ENCODE measurements at regions not wholly inside any gene's neighbourhood (a gene's known extent, or its start where the extent isn't known, plus 50 kb on each side); places are given as distances from the start of the nearest gene placed in this dataset.

DNA sequence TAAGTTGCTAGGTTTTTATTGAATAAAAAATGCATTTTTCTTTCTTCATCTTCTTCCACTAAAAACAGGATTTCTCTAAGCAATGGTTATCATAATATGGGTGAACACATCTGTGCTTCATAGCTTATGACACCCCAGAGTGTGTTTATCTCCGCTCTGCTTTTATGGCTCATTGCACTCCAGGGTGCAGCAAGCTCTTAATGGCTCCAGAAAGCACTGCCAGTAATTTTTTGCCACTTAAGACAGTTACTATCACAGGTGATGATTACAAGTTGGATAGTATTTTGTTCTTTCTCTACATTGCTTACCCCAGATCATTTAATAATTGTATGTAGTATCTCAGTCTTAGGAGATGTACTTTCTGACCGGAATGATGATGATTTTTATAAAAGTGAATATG, 239.3 kb upstream of the CDH20 start:
- no peak for DNase-seq

DNA sequence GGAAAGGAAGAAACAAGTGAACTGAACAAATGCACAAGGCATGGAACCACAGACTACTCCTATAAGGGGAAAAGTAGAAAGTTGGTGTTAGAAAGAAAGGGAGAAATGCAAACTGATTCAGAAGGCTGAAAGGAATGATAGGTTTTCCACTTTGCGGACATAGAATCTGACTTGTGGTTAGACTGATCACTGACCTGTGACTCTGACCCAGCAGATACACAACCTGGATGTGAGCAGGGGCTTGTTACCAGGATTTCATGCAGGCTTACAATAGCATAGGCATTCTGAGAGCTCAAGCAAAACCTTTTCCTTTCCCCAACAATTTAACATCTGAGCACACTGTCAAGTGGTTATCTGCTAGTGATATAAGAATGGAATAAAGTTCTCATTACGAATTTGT, 237.0 kb upstream of the CDH20 start:
- no peak for DNase-seq

DNA sequence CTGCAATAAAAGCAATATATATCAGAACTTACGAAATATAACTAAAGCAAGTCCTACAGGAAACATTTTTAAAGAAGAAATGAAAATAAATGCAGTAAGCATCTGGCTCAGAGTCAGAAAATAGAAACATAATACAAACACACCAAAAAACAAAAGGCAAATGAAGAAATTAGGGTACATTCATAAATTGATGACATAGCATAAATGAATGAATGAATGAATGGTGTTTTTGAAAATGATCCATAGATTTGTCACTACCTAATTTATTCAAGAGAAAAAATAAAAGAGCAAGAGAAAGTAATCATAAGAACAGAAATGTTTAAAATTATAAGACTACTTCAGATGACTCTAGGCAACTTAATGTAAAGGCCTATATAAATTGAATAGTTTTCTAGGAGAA, 226.1 kb upstream of the CDH20 start:
- DNase-seq = no peak

DNA sequence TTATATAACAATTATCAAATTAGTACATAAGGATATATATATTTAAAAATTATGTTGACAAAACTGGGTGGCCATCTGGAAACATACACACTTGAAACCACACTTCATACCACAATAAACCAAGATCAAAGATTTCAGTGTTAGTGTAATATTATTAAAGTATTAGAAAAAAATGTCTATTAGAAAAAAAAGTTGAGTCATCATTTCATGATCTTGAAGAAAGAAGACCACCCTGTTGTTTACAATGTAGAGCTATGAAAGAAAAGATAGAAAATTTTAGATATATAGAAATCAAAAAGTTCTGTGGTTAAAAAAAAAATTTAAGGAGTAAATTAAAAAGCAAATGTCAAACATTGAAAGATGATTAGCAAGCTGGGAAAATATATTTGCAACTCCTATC, 224.5 kb upstream of the CDH20 start:
- DNase-seq = no peak

- DNase-seq = no peak
These were observed 209.9 kb upstream of the CDH20 start for GRCh38 chr18:61123309-61123708.

DNA sequence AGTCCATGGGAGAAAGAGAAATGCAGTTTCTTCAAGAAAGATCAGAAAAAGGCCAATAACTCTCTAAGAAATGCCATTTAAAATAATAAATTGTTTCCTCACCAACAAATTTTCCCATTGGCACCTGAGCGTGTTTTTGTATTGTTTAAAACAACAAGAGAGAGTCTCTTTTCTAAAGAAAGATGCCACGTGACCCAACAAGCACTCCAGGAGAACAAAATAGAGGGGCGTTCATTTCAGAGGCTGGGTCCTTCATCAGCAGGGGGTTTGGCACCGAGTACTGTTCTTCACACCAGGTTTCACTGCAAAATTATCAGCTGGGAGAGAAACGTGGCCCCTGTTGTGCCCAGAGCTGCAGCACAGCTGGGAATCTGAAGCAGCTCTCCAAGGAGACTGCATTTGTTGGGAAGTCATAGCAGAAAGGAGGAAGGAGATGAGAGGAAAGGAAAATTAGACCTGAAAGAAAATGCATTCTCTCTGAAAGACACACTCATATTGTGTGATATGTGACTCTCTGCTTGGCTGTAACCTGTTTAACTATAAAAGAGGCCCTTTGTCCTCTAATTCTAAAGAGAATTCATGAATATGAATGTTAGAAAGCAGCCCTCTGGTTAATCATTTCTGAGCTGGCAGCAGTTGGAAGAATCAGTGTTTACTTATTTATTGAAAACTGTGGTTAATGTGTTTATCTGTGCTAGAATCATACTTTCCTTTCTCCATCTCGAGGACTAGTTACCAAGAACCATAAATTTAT, 205.3 kb upstream of the CDH20 start:
- DNase-seq = no peak

DNA sequence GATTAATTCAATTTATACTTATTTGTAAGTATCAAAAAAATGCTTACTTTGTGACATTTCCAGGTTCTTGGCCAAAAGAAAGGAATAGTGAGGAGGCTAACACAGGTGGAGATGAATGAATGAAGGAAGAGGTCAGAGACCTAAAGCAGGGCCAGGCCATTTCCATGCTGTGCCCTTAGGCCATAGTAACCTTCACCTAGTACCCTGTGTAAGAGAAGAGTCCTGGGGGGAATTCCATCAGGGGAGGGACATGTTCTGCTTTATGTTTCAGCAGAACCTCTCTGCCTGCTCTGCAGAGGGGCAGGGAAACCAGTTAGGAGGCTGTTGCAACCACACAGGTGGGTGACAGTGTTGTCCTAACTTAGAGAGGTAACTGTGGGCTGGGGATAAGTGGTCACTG, 204.2 kb upstream of the CDH20 start:
- DNase-seq = no peak

- no peak for DNase-seq
These were observed 201.2 kb upstream of the CDH20 start for GRCh38 chr18:61132031-61132430.

GRCh38 chr18:61133783-61134182, 199.4 kb upstream of the CDH20 start:
- no peak for DNase-seq

- DNase-seq = no peak
These were observed 196.4 kb upstream of the CDH20 start for GRCh38 chr18:61136711-61137251.

GRCh38 chr18:61141691-61142090, 191.5 kb upstream of the CDH20 start:
- DNase-seq = no peak

GRCh38 chr18:61148322-61148721, 184.9 kb upstream of the CDH20 start:
- DNase-seq = no peak

GRCh38 chr18:61149786-61150185, 183.4 kb upstream of the CDH20 start:
- DNase-seq = no peak

DNA sequence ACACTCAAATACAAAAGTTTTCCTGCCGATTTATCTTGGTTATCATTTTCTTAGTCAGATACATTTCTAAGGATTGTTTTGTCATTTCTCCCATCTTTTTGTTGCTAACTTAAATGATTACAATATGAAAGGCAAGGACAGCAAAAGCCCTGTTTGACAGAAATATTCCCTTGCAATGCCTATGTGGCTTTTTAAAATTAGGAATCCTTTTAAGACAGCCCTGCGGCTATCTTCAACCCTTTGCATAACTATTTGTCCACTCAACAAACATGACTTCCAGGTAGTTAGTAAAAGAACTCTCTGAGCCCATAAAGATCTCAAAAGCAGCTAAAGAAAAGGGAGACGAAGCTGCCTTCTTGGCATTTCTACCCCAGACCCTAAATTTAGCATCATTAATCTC, 179.7 kb upstream of the CDH20 start:
- no peak for DNase-seq

DNA sequence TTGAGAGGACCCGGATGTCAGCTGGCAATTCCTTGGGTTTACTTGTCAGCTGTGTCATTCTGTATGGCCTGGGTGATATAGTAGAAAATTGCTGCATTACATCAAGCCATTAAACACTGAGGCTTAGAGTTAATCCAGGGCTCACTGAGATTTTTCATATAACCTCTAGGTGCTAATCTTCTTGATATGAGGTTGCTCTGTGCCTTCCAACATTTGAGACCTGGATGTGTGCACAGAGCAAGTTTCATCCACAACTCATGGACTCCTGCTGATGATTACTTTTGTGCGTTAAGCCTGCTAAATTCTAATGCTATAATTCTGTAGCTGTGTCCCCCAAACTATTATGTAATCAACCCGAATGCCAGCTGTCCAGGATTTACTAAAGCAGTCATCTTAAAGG, 178.4 kb upstream of the CDH20 start:
- DNase-seq = no peak

DNA sequence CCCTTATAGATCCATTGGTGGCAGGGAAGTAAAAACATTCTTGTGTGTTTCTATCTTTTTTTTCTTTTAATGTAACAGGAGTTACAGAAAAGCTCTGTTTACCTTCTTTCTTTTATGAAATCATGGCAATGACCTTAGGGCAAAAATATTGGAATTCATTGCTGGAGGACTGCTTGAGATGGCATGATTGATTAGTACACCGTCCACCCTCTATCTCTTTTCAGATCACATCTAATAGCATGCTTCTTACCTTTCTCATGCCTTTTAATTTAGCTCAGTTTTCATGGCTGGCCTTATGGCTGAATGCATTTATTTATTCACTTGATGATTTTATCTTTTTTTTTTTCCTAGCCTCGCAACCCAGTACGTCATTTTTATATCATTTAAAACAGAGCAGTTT, 177.6 kb upstream of the CDH20 start:
- DNase-seq = no peak

DNA sequence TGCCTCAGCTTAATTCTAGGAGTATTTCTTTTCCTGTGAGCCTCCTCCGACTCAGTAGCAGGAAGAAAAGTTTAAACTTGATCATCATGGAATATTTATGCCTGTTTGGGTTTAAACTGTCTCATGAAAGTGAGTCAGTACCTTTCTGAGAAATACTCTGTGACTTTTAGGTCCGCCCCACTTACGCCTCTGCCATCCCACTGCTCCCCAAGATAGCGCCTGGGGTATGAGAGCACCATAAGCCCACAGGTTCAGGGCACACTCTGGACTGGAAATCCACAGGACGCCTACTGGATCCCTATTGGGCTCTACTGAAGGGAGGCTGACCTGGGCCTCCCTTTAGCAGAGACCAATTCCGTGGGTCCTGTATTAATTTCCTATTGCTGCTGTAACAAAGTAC, 175.8 kb upstream of the CDH20 start:
- no peak for DNase-seq

DNA sequence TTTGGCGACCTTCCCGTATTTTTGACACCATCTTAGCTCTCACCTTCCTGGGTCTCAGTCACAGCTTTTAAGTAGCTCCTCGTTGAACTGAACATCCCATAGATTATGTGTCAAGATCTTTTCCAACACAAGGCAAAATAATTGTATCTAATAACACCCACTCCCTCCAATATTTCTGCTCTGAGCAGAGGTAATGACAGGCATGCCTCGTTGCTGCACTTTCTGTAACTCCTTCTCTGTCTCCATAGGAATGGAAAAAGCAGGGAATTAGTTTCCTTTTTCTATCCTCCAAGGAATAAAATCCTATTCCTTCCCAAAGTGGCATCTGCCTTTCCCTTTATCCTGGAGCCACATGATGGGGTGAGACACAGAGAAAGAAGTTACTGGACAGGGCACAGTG, 174.0 kb upstream of the CDH20 start:
- DNase-seq = no peak

DNA sequence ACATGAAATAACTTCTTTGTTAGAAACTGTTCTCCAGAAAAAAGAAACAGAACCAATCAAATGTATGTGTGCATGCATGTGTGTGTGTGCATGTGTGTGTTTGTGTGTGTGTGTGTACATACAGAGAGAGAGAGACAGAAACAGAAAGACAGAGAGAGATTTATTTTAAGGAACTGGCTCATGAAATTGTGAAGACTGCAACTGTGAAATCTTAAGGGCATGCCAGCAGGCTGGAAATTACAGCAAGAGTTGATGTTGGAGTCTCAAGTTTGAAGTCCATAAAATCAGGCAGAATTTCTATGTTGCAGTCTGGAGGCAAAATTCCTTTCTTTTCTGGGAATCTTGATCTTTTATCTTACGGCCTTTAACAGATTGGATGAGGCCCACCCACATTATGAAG, 168.9 kb upstream of the CDH20 start:
- no peak for DNase-seq

DNA sequence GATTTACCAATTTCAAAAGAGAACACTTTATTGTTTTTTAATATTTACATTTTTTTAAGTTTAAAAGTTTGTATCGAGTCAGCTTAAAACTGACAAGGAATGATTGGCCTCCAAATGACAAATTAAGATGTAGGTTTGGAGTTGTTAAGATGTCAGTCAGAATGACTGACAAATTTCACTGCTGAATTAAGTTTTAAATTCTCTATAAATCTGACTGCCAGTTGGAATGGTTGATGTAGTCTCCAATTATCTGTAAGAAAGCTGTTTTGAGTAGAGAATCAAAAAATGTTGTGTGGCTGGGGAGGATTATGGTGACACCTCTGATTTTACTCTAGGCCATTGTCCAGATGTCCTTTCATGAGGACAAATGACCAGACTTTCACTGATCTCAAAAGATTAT, 165.3 kb upstream of the CDH20 start:
- DNase-seq = no peak

DNA sequence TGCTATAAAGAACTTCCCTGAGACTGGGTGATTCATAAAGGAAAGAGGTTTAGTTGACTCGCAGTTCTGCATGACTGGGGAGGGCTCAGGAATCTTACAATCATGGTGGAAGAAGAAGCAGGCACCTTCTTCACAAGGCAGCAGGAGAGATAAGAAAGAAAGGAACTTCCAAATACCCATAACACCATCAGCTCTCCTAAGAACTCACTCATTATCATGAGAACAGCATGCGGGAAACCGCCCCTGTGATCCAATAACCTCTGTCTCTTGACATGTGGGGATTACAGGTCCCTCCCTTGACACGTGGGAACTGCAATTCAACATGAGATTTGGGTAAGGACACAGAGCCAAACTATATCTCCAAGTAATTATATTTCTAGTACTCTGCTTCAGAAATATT, 163.8 kb upstream of the CDH20 start:
- no peak for DNase-seq

DNA sequence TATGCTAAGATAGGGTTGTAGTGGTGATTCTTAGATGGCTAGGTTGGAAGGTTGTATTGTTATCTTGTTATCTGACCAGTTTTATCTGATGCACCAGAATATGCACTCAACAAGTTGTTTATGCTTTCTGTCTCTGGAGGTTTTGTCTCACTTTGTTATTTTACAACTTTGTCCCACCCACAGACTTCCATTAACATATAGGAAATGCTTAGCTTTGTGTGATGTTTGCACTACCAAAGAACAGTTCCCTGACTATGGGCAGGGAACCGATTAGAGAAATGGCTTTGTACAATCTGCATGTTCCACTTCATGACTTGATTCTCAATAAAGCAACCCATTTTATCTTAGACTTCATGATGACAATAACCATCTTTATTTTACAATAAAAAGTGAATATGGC, 160.6 kb upstream of the CDH20 start:
- DNase-seq = no peak

GRCh38 chr18:61173554-61173953, 159.7 kb upstream of the CDH20 start:
- no peak for DNase-seq

- DNase-seq = no peak
These were observed 149.4 kb upstream of the CDH20 start for GRCh38 chr18:61183798-61184197.

GRCh38 chr18:61187971-61188370, 145.3 kb upstream of the CDH20 start:
- DNase-seq = no peak

Data from bone marrow (tissue), 2 donors.